Type B pancreatic cell (in vitro differentiated cells): ENCODE measurements at regions not wholly inside any gene's neighbourhood (a gene's known extent, or its start where the extent isn't known, plus 50 kb on each side); places are given as distances from the start of the nearest gene placed in this dataset.

Experiments used
- DNase-seq: peaks from one replicate; pipeline ENCODE4 v3.0.0; 2021; ENCODE audit warnings: mixed read lengths; ENCODE audit not compliant: unreplicated experiment; ENCODE audit errors: extremely low spot score
- H3K27ac Mint-ChIP-seq: 2 replicates; pipeline ENCODE4 v1.8.0; 2021; ENCODE audit warnings: mild to moderate bottlenecking, mixed read lengths
- H3K27me3 Mint-ChIP-seq: 2 replicates; pipeline ENCODE4 v1.8.0; 2021; ENCODE audit warnings: mixed read lengths
- H3K36me3 Mint-ChIP-seq: 2 replicates; pipeline ENCODE4 v1.8.0; 2021; ENCODE audit warnings: mixed read lengths
- H3K4me1 Mint-ChIP-seq: one replicate; pipeline ENCODE4 v1.8.0; 2021; ENCODE audit warnings: mixed read lengths; ENCODE audit not compliant: unreplicated experiment
- H3K4me3 Mint-ChIP-seq: 2 replicates; pipeline ENCODE4 v1.8.0; 2021; ENCODE audit warnings: mild to moderate bottlenecking, mixed read lengths
- H3K9me3 Mint-ChIP-seq: 2 replicates; pipeline ENCODE4 v1.8.0; 2021; ENCODE audit warnings: mixed read lengths
- CTCF ChIP-seq: fragments of 200-600 bp; sonication (generic); conservative IDR thresholded peaks from 2 replicates; pipeline ENCODE4 v1.5.0; 2021; ENCODE audit warnings: antibody characterized with exemption, mild to moderate bottlenecking

- H3K27ac Mint-ChIP-seq, result no peak overlapping the region
- no peak overlapping the region for H3K4me3 Mint-ChIP-seq
These were observed 68.8 kb upstream of the ARHGAP18 start for GRCh38 chr6:129778793-129779192.

DNA sequence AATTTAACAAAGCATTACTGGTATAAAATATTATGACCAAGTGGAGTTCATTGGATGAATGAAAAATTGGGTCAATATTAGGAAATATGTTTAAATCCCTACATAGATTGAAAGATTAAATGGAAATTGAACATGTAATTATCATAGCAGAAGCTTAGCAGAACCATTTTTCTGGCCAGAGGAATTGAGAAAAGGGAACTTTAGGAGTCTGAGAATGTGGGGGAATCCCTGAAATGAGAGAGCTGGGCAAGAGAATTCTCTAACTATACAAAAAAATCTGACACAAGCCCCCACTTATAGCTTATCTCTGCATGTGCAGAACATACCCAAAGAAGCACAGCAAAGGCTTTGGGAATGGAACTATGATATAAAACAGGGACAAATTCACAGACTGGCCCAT, 67.4 kb upstream of the ARHGAP18 start:
- Mint-ChIP-seq H3K4me1 (peaks cover 4% of the 10 kb centered on the region), H3K9me3 (peaks cover 6% of the 10 kb centered on the region), H3K36me3 (peaks cover 3% of the 10 kb centered on the region), H3K27me3 (peaks cover under 1% of the 10 kb centered on the region), H3K4me3 (no peak overlapping the region), H3K27ac (no peak overlapping the region)
- DNase-seq, result no peak
- no peak for TF ChIP-seq CTCF

More at GRCh38 chr6:129778793-129779192, 68.8 kb upstream of the ARHGAP18 start:
- peaks cover 4% of the 10 kb centered on the region for H3K4me1 Mint-ChIP-seq
- no peak for TF ChIP-seq CTCF
- no peaks in the 10 kb centered on the region for H3K27me3 Mint-ChIP-seq
- peaks cover 3% of the 10 kb centered on the region for H3K36me3 Mint-ChIP-seq
- H3K9me3 Mint-ChIP-seq, result peaks cover 5% of the 10 kb centered on the region
- DNase-seq, result no peak

GRCh38 chr6:129776542-129777330, 66.8 kb upstream of the ARHGAP18 start:
- Mint-ChIP-seq H3K36me3 (peaks cover 3% of the 10 kb centered on the region), H3K4me3 (no peak overlapping the region), H3K27ac (no peak overlapping the region), H3K4me1 (peaks cover 4% of the 10 kb centered on the region), H3K9me3 (peaks cover 9% of the 10 kb centered on the region), H3K27me3 (peaks cover 5% of the 10 kb centered on the region)
- no peak for TF ChIP-seq CTCF
- no peak for DNase-seq

DNA sequence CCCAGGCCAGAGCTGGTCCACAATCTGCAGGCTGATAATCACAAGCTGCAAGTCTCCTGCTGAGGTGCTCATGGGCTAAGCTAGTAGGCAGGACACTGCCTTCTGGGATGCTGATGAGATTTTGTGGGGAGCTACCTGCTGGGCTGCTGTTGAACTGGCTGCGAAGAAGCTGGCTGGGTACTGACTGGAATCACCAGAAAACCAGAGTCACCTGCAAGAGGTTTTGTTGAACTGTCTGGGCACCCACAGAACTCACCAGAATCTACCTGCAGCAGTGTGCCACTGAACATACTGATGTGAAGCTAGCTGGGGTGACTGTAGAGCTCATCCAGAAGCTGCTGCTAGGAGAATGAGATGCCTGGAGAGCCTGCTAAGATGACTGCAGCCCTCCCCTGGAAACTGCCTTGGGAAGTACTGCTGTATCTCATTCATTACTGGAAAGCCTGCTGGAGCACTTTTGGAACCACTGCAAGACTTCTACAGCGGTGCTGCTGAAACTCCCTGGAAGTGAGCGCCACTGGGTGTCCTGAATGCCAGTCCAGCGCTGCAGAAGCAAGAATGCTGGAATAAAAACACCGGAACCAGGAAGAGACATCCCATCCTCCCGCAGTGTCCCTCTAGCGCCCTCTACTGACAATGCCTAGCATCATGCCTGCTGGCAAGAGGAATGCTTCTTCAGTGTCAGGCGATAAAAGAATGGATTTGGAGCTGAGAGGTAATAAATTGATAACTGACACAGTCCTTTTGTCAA, 64.9 kb upstream of the ARHGAP18 start:
- Mint-ChIP-seq H3K4me1 (peaks cover 4% of the 10 kb centered on the region), H3K9me3 (peaks cover 9% of the 10 kb centered on the region), H3K4me3 (peak overlapping the region; percentile 71), H3K27ac (no peak overlapping the region), H3K36me3 (peaks cover 3% of the 10 kb centered on the region), H3K27me3 (peaks cover 19% of the 10 kb centered on the region)
- DNase-seq, result peak; percentile 72
- peak; percentile 93 for TF ChIP-seq CTCF

DNA sequence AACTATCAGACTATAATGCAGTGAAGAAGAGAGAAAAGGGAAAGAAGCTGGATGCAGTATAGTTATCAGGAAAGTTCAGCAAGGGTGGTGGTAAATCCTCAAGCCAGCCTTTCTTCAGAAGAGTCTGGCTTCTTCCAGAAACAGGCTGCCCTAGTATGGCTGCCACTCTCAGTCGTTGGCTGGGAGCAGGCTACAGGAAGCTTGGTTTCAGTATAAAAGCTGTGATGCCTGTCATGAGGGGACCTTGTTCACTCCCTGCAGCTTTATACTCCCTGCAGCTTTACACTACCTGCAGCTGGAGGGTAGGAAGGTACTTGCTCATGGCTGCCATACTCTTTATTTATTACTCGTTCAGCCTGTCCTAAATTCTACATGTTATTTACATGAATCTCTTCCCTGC, 63.3 kb upstream of the ARHGAP18 start:
- Mint-ChIP-seq H3K36me3 (peaks cover 3% of the 10 kb centered on the region), H3K4me1 (peaks cover 4% of the 10 kb centered on the region), H3K27me3 (peaks cover 22% of the 10 kb centered on the region), H3K4me3 (no peak overlapping the region), H3K27ac (no peak overlapping the region), H3K9me3 (peaks cover 4% of the 10 kb centered on the region)
- DNase-seq, result no peak
- TF ChIP-seq CTCF, result no peak
